D341Med (cell line): ENCODE measurements at regions not wholly inside any gene's neighbourhood (a gene's known extent, or its start where the extent isn't known, plus 50 kb on each side); places are given as distances from the start of the nearest gene placed in this dataset.
A peak's percentile ranks its signal among the peaks of the same experiment; 100 is the strongest.

Experiments used
- DNase-seq: peaks from one replicate; pipeline ENCODE4 v3.0.0; 2012; ENCODE audit warnings: low spot score

DNA sequence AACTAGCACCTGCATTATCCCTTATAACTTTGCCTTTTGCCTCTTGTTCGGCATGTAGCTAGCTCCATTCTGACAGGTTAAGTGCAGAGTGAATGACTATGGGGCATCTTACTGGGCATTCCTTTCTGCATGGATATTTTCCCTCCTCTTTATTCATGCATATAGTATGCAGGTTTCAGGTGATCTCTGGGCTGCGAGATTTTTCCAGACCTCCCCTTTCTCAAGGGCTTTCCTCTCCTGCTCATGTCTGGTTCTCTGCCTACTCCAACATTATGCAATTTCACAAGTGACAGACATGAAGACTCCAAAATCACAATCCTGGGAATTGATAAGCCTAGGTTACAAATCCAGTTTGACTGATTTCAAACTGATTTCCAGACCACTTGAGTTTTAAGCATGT, 503.8 kb downstream of the NXPH1 start:
- DNase-seq: no peak

DNA sequence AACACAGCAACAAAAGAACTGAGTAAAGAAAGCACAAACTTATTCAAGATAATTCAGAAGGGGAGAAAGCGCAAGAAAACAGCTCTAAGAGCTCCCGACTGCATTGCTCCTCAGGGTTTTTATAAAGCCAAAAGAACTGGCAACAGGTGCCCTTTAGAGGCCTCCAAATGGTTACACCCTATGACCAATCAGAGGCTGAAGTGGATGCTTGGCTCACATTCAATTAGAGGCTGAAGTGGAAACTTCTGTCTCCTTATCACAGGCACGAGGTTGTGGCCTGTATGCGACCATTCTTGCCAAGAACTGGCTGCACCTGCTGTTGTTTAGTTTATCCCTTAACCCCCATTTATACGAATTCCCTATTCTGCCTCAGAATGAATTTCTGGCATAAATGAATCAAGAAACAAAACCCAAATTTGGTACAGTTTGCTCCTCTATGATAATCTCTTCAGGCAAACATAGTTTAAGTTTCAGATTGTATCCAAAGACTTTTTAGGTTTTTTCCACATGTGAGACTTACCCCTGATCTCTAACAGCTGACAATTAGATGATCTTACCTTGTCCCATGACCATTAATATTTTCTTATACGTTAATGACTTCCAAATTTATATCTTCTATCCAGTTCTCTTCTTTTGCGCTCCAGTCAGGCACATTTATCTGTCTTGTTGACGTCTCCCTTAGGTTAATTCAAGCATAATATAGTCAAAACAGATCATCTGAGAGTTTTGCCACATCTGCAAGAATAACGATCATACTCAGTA, 504.8 kb downstream of the NXPH1 start:
- no peak for DNase-seq

DNA sequence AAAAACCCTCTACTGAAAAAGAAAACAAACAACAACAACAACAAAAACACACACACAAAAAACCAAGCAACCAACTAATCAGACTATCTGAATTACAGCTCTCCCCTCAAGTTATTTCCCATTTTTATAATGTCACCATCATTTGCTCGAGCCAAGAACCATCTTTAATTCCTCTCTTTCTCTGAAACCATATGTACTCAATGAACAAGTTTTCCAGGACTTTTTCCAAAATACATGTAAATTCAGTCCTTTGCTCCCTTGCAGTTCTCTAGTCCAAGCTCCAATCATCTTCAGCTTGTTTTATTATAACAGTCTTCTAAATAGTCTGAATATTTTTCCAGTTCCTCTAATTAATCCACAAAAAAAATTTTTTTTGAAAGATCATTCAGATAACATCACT, 506.0 kb downstream of the NXPH1 start:
- no peak for DNase-seq

DNA sequence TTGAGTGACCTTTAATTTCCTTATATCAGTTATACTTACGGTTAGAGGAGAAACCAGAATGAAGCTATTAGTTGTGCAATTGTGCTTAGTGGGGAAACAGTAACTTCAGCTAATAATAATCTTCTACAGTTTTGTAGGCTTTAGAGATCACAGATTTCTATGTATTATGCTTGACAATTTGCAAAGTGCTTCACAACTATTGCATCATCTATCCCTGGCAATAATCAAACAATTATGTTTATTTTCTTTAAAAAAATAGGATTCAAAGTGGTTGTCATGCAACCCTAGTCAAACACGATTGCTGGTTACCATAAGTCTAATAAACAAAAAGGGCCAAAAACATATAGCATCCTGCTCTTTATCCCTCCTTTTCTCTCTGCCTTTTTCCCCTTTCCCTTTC, 530.3 kb downstream of the NXPH1 start:
- no peak for DNase-seq

DNA sequence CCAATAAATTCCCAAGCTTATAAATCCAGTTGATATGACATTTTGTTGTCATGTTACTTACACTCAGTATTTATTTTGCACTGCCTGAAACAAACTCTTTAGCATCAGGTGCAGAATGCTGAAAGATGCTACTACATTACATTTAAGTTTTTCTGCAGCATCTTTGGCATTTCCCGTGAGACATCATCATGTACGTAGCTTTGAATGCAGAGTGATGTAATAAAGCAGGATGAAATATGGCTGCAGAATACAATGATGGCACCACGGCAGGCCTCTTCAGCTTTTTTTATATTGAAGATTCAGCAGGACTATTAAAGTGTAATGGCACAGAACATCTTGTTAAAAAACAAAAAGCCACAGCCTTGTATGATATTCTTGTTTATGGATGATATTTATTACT, 531.8 kb downstream of the NXPH1 start:
- no peak for DNase-seq

DNA sequence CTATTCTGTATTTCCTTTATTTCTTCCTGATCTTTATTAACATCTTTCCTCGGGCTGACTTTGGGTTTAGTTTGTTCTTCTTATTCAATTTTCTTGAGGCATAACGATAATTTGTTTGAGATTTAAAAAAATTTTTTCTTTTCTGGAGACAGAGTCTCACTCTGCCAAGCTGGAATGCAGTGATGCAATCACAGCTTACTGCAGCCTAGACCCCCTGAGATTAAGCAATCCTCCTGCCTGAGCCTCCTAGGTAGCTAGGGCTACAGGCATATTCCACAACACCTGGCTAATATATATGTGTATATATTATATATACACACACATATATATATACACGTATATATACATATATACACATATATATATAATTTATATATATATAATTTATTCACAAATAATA, 540.2 kb downstream of the NXPH1 start:
- DNase-seq: no peak

DNA sequence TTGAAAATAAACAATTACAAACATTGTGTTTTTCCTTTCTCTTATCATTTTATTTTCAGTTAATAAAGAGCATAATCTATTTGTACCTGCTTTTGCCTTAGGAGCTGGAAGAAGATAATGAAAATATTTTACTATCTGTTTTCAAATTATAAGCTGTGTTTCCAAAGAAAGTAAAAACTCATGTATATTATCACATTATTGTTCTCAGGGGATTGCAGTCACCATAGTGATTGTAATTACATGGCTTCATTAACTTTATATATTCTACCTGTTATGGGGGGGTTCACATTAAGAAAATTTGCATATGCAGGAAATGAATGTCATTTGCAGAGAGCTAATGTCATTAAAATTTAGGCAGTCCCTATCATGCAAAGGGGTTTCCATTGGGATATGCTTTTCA, 542.3 kb downstream of the NXPH1 start:
- no peak for DNase-seq

DNA sequence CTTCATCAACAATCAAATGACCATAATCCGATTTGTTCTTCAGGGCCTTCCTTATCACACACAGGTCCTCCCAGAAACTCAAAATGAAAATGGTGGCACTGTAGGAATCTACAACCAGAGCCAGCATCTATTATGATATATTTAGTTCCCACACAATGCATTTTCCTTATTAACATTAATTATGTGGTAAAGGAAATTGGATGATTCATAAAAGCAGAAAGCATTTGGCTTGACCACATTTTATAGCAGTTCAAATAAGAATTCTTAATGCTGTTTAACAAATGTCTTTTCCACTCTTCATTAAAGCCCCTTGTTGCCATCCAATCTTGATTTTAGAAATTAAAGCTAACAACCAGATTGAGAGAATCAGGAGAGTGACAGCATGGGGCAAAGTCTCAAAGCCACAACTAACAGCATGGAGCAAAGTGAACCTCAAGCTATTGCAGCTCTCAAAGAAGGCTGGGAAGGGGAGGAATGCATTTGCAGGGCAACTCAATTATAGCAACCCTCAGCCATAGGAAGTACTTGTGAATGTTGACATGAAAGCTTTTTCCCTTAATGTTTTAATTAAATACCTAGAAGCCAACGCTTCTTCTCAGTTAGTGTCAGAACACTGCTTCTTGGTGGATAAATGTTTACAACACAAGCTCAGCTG, 549.1 kb downstream of the NXPH1 start:
- no peak for DNase-seq

DNA sequence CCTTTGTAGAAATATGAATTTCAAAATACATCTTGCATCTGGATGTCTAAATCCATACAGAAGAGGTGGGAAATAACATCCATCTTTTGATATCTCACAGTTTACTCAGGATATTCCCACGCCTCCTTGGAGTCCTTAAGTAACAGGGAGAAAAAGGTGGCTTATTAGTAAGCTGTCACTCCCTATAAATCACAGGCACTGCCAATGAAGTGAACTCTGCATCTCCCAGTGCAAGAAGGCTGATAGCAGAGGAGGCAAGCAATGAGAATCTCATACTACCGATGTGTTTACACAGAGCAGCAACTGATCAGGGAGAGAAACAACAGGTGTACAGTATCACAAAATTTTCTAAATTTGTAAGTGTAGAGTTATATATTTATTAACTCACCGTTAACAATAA, 551.8 kb downstream of the NXPH1 start:
- no peak for DNase-seq

DNA sequence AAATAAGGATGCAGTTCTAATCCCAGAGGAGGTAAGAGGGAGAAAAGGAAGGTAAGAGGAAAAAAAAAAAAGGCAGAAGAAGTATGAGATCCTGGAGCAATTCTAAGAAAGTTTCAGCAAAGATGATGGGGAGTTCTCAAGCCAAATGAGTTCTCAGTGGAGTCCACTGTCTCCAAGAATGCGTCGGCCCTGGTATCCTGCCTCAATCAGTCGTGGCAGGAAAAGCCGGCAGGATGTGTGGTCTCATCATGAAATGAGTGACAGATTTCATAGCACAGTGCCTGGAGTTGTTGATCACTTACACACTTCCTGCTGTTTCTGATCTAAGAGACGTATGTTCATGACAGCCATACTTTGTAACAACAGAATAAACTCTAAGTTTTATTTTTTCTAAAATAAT, 554.9 kb downstream of the NXPH1 start:
- no peak for DNase-seq

DNA sequence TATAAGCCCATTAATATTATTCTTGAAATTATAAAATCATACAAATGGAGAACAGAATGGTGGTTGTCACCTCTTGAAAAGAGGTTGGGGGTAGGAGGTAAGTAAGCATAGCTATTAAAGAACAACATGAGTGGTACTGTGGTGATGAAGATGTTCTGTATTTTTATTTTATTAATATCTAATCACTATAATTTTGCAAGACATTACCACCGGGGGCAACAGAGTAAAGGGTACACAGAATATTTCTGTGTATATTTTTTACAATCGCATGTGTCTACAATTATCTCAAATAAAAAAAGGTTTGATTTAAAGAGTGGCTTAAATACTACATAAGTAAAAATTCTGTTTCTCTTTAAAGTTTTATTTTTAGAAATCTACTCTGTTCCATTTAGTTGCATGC, 557.8 kb downstream of the NXPH1 start:
- DNase-seq: peak; percentile 15

DNA sequence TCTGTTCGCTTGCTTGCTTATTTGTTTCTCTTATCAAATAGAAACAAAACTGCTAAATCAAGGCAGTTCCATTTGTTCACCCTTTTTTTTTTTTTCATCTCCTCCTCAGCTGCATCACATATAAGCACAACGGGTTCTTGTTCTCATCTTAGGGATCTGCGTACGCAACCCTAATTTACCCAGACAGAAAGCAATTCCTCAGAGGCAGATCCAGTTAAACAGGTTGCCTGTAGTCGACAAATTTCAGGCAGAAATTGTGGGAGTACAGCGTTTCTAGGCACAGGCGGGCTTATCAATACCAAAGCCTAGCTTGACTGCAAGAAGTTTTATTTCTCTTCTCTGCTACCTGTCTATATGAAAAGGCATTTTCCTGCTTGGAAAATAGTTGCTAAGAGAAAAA, 565.4 kb downstream of the NXPH1 start:
- no peak for DNase-seq

DNA sequence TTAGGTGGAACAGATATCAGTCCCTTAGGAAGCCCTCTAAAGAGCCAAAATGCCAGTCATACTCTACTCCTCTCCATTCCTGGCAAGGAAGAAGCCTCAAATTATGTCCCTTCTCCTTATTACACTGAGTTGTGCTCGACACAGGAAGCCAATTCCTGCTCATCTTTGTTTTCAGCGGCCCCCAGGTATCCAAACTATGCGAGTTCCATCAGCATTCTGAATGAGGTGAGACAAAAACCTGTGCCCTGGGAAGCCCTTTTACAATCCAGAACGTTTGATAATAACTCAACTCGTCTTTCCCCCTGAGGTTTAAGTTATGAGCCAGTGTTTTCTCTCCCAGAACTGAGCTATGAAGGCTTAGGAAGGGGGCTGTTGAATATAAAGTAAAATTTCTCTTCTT, 580.5 kb downstream of the NXPH1 start:
- no peak for DNase-seq

DNA sequence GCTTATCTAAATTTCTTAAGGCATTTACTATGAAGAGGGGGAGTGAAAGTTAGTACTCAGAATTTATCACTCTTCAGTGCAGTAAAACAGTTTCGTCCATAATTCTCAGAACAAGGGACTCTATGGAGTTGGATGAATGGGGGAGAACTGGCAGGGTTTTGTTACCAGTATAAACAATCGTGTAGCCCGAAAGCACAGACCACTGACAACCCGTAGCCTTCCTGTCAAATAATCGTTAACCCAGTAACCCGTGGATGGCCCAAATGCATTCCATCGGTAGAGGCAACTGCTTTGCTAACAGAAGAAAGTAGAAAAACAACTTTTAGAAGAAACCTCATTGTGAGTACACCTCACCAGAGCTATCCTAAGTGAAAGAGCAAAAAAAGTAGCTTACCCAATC, 583.9 kb downstream of the NXPH1 start:
- DNase-seq: no peak

DNA sequence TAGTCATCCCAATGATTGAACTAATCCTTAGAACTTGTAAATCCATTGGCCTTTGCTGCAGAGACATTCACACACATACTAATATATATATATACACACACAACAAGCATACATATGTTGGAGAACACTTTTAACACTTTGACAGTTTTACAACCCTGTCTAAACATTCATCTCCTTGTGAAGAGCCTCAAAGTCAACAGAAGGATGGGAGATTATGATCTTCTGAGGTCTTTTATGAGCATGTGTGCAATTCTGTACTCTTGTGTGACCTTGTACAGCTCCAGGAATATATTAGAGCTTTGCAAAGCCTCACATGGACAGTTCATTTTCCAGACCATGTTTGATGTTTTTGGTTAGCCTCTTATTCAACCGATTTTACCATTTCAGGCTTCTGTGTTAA, 589.0 kb downstream of the NXPH1 start:
- no peak for DNase-seq

DNA sequence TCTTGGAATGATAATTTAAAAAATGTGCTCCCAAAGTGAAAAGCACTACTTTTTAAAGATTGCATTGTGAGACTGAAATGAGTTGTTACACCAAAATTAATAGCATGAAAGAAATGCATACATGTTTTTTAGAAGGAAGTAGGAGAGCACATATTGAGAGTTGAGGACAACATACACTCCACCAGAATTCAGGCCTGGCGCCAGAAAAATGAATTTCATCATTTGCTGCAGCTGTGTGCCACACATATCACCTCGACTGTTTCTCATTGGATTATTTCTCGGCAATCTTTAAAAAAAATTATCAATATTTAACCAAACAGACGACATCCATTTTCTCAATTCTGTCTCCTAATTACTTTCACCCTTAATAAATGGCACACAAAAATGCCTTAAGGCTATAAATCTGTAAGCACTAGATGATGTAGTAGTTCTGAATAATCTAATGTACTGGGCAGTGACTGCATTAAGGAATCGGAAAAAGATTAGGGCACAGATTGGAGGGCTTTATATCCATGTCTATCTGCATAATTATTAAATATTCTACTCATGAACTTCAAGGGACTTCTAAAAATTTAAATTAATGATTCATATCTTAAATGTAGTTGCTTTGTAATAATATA, 590.4 kb downstream of the NXPH1 start:
- DNase-seq: no peak

DNA sequence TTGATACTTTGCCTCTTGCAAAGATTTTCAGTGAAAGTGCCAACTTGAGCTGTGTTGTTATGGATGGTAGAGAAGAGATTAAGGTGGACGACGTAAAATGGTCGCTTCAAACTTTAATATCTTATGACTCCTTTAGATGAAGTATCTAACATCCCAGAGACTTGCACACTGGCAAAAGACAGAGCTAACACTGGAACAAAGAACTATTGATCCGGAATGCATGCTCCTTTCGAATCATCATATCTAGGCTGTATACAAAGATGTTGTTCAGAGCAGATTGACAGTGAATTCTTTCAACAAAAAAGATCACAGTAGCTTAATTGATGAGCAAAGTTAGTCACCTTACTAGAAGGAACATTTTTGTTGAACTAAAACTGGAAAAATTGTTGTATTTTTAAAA, 592.7 kb downstream of the NXPH1 start:
- DNase-seq: no peak

DNA sequence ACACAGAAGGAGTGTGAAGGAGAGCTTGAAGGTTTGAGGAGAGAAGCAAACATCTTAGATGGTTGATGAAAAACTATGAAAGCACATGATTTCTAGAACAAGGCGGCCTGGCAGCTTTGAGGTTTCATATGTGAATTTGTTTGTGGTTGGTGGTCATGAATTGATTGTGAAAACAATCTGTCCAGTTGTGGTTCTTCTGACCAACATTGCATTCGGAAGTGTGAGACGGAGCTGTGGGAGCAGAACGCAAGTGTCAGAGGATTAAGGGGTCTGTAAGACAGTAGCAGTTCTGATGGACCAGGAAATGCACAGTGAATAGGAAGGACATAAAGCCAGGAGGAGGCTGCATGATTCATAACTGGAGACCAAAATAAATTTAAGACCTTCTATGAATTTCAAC, 594.6 kb downstream of the NXPH1 start:
- no peak for DNase-seq

DNA sequence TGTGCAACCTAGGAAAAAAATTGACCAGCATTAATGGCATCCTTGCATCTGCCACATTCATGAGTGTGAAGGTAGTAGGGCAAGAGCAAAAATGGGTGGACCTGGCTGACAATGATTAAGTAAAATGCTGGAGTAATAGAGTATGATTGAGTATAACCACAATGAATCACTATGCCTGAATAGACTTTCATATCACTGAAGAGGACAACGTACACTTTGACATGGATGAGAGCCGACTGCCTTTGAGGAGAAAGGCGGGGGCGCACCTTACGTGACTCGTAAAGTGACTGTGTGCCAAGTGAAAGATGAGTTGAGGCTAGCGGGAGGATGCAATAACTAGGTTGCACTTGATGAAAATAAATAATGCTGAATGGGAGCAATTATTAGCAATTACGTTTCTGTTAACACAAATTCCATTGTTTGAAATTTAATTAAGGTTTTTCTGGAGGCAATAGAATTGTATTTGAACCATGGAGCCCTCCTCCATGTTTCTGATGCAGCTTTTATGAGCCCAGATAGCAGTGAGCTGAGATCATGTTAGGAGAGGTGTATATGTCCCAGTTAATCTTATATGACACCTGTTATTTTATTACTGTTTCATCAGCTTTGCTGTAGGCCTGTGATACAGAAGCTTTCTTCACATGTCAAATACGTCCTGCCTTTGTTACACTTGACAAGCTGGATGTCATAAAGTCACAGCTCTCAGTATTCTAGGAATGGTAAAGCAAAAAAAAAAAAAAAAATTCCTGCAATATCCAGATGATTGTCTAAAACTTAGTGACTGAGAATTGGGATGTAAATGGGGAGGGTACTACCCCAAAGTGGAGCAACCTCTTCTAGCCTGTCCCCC, 596.5 kb downstream of the NXPH1 start:
- DNase-seq: no peak

DNA sequence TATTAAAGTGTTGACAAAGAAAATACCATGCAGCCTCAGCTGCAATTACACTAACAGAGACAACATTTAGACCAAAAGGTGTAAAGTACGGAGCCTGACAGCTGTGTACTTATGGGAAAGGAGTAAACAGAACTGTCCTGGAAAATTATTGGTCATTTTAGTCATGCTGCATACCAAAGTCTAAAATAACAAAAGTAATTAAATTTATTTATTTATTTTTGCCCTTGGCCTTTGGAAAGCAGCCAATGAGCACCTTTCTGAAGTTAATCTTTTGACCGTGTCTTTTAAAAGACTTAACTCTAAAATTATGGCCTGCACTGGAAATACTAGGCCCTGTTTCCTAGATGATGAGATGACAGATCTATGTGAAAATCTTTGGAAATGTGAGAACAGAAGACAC, 597.6 kb downstream of the NXPH1 start:
- DNase-seq: no peak

DNA sequence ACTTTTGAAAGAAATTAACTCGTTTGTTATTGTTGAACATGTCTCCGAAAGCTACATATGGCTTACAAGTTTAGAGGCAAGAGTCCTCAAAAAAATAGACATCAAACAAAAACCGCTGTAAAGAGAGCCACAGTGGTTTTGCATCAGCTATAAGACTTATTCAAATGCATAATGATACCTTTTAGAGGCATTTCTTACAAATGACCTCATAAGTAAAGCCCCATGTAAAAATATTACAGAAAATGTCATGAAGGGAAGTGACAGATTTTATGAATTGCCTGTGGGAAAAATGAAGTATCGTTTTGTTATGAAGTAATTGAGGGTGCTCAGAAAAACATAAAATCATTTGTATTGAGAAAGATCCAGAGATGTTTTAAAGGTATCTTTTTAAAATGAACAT, 598.0 kb downstream of the NXPH1 start:
- no peak for DNase-seq

DNA sequence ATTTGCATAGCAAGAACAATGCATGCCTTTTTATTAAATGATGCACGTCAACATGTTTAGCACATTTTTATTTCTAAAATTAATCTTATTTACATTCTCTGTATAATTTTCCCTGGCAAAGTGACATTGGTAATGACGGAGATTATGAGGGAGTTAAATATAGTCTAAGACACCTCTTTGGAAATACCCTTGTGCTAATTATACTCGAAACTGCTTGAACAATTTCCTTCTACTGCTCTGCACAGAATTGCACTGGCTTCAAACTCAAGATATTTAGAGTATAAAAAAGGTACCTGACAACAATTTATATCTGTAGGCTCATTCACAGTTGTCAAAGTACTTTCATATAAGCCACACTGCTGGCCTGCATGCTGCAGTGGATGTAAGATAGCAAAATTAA, 602.7 kb downstream of the NXPH1 start:
- no peak for DNase-seq
